DND-41 (cell line): ENCODE measurements at regions not wholly inside any gene's neighbourhood (a gene's known extent, or its start where the extent isn't known, plus 50 kb on each side); places are given as distances from the start of the nearest gene placed in this dataset.

Experiments
- ATAC-seq: fragments of 200-7000 bp; cut with Tn5 transposase; 3 replicates; pipeline ENCODE4 v1.9.1; 2021; ENCODE audit warnings: low read depth; ENCODE audit not compliant: insufficient read depth
- DNase-seq: peaks from one replicate; pipeline ENCODE4 v3.0.0-alpha.2; 2020
- H2AFZ ChIP-seq: 2 replicates; pipeline ENCODE4 v1.6.0; 2012; ENCODE audit warnings: low read depth, low read length
- H3K27ac ChIP-seq: 2 replicates; pipeline ENCODE4 v1.5.1; 2012; ENCODE audit warnings: low read length, inconsistent platforms
- H3K27me3 ChIP-seq: fragments of 200-600 bp; sonication (generic); 2 replicates; pipeline ENCODE4 v1.6.0; 2012; ENCODE audit warnings: low read length, mild to moderate bottlenecking, inconsistent platforms; ENCODE audit not compliant: insufficient read depth, poor library complexity
- H3K36me3 ChIP-seq: 2 replicates; pipeline ENCODE4 v1.5.1; 2012; ENCODE audit warnings: low read length, inconsistent platforms; ENCODE audit not compliant: insufficient read depth
- H3K4me1 ChIP-seq: 2 replicates; pipeline ENCODE4 v1.5.1; 2012; ENCODE audit warnings: mild to moderate bottlenecking, low read length; ENCODE audit not compliant: insufficient read depth
- H3K4me2 ChIP-seq: 2 replicates; pipeline ENCODE4 v1.6.0; 2012; ENCODE audit warnings: mild to moderate bottlenecking, moderate library complexity, low read length, inconsistent platforms; ENCODE audit not compliant: insufficient read depth
- H3K4me3 ChIP-seq, 2 experiments: fragments of 200-600 bp in 1 of 2; shearing (Covaris generic) in 1 of 2; 2 replicates each; pipeline ENCODE4 v1.5.1; 2012 to 2016; ENCODE audit warnings: inconsistent platforms in 2 of 2, low read length in 2 of 2, mild to moderate bottlenecking in 2 of 2, low read depth in 1 of 2, moderate library complexity in 1 of 2
- H3K79me2 ChIP-seq: 2 replicates; pipeline ENCODE4 v1.6.0; 2012; ENCODE audit warnings: low read length, inconsistent platforms; ENCODE audit not compliant: insufficient read depth
- H3K9ac ChIP-seq: 2 replicates; pipeline ENCODE4 v1.6.0; 2012; ENCODE audit warnings: low read depth, mild to moderate bottlenecking, inconsistent platforms, low read length, moderate library complexity
- H3K9me3 ChIP-seq: 2 replicates; pipeline ENCODE4 v1.5.1; 2012; ENCODE audit warnings: low read length, moderate library complexity, mild to moderate bottlenecking, inconsistent platforms; ENCODE audit not compliant: insufficient read depth, severe bottlenecking
- H4K20me1 ChIP-seq: 2 replicates; pipeline ENCODE4 v1.6.0; 2012; ENCODE audit warnings: low read length; ENCODE audit not compliant: insufficient read depth
- EZH2 ChIP-seq: IDR thresholded peaks from 3 replicates; pipeline ENCODE4 v1.6.1; 2012; ENCODE audit warnings: borderline replicate concordance, low read depth, mild to moderate bottlenecking, moderate library complexity, low read length, inconsistent platforms; ENCODE audit not compliant: severe bottlenecking
- TF ChIP-seq, protein P1 (sequence below): IDR thresholded peaks from 2 replicates; pipeline ENCODE4 v1.5.1; 2012; ENCODE audit warnings: borderline replicate concordance, low read length, moderate library complexity, mild to moderate bottlenecking; ENCODE audit not compliant: poor library complexity, severe bottlenecking; ENCODE audit errors: extremely low read depth

DNA sequence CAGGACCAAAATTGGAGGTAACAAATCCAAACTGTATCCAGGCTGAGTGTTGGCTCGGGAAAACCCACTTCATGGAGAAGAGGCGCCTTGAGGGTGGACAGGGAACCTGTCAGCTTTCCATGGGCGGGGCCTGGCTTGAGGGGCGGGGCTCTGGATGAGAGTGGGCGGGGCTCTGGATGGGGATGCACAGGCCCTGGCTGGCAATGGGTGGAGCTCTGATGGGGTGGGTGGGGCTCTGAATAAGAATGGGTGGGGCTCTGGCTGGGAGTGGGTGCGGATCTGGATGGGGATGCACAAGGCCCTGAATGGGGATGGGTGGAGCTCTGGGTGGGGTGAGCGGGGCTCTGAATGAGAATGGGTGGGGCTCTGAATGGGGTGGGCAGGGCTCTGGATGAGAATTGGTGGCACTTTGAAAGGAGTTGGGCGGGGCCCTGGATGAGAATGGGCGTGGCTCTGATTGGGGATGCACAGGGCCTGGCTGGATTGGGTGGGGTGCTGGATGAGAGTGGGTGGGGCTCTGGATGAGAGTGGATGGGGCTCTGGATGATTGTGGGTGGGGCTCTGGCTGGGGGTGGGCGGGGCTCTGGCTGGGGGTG is 96.6 kb upstream of the NPTX2 start:
- no peak overlapping the region for H3K27ac ChIP-seq
- no peaks in the 10 kb centered on the region for H3K4me1 ChIP-seq
- H3K4me2 ChIP-seq: no peak overlapping the region
- H3K9ac ChIP-seq: no peak overlapping the region
- no peaks in the 10 kb centered on the region for H3K9me3 ChIP-seq
- H3K4me3 ChIP-seq: no peak overlapping the region
- no peaks in the 10 kb centered on the region for H3K36me3 ChIP-seq
- no peaks in the 10 kb centered on the region for H3K79me2 ChIP-seq
- H3K27me3 ChIP-seq: no peaks in the 10 kb centered on the region
- no peaks in the 10 kb centered on the region for H4K20me1 ChIP-seq
- TF ChIP-seq, protein P1, sequence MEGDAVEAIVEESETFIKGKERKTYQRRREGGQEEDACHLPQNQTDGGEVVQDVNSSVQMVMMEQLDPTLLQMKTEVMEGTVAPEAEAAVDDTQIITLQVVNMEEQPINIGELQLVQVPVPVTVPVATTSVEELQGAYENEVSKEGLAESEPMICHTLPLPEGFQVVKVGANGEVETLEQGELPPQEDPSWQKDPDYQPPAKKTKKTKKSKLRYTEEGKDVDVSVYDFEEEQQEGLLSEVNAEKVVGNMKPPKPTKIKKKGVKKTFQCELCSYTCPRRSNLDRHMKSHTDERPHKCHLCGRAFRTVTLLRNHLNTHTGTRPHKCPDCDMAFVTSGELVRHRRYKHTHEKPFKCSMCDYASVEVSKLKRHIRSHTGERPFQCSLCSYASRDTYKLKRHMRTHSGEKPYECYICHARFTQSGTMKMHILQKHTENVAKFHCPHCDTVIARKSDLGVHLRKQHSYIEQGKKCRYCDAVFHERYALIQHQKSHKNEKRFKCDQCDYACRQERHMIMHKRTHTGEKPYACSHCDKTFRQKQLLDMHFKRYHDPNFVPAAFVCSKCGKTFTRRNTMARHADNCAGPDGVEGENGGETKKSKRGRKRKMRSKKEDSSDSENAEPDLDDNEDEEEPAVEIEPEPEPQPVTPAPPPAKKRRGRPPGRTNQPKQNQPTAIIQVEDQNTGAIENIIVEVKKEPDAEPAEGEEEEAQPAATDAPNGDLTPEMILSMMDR: no peak
- TF ChIP-seq EZH2: no peak
- DNase-seq (peak; percentile 4), ATAC-seq (no peak)
- H2AFZ ChIP-seq: no peak overlapping the region

DNA sequence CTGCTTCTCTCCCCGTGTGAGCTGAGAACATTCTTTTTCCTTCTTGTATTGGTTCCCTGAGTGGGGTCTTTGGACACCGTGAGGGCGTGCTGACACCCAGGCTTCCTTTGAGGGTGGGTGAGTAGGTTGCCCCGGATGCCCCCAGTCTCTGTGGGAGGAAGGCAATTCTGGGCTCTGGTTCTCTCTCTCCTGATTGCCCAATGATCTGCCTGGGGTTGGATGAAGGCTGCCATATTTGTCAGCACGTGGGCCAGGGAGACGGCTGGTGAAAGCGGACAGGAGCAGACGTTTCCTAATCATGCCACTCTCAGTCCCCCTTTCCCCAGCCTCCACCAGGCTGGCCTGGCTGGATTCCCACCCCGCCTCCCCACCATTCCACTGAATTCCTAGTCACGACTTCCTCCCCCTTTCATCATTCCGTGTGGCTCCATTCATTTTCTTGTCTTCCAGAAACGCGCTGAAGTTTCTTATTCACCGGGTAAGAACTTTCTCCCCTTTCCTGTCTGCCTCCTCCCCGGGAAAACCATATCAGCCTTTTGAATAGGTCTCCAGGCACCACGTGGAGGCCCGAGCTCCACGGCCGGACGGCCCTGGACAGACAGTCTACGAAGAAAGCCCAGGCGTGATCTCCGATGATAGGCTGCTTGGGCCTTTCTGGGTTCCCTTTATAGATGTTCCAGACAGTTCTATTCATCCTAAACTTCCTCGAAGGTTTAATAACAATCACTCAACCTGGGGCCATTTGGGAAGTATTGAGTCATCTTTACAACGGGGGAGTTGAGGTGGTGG is 98.7 kb upstream of the NPTX2 start:
- no peaks in the 10 kb centered on the region for H3K4me1 ChIP-seq
- no peaks in the 10 kb centered on the region for H3K36me3 ChIP-seq
- no peak for TF ChIP-seq EZH2
- TF ChIP-seq, protein P1: no peak
- H3K9ac ChIP-seq: no peak overlapping the region
- H2AFZ ChIP-seq: no peak overlapping the region
- ATAC-seq (no peak), DNase-seq (no peak)
- H3K27ac ChIP-seq: no peak overlapping the region
- H3K79me2 ChIP-seq: no peaks in the 10 kb centered on the region
- no peaks in the 10 kb centered on the region for H3K9me3 ChIP-seq
- no peaks in the 10 kb centered on the region for H4K20me1 ChIP-seq
- no peak overlapping the region for H3K4me2 ChIP-seq
- H3K27me3 ChIP-seq: peaks cover 4% of the 10 kb centered on the region
- H3K4me3 ChIP-seq: no peak overlapping the region

DNA sequence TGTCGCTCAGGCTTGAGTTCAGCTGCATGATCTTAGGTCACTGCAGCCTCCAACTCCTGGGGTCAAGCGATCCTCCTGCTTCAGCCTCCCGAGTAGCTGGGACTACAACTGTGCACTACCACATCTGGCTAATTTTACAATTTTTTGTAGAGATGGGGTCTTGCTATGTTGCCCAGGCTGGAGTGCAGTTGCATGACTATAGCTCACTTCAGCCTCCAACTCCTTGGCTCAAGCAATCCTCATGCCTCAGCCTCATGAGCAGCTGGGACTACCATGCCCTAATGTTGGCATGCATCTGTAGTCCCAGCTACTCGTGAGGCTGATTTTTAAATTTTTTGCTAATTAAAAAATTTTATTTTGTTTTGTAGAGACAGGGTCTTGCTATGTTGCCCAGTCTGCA is 101.9 kb upstream of the NPTX2 start:
- H3K27me3 ChIP-seq: peaks cover 4% of the 10 kb centered on the region
- H3K79me2 ChIP-seq: no peaks in the 10 kb centered on the region
- no peak for ATAC-seq
- TF ChIP-seq EZH2: no peak
- TF ChIP-seq, protein P1: no peak
- H3K4me3 ChIP-seq: no peak overlapping the region
- no peak overlapping the region for H3K4me2 ChIP-seq
- H3K9ac ChIP-seq: no peak overlapping the region
- H3K27ac ChIP-seq: no peak overlapping the region
- no peak for DNase-seq
- H3K4me1 ChIP-seq: no peaks in the 10 kb centered on the region
- no peaks in the 10 kb centered on the region for H4K20me1 ChIP-seq
- H3K9me3 ChIP-seq: no peaks in the 10 kb centered on the region
- H2AFZ ChIP-seq: no peak overlapping the region
- no peaks in the 10 kb centered on the region for H3K36me3 ChIP-seq
